Spleen (tissue), 7 donors: ENCODE measurements at regions not wholly inside any gene's neighbourhood (a gene's known extent, or its start where the extent isn't known, plus 50 kb on each side); places are given as distances from the start of the nearest gene placed in this dataset.

Source experiments
- POLR2A ChIP-seq, 3 donors: fragments of 450-650 bp; IDR thresholded peaks; one replicate each; pipeline ENCODE4 v1.5.1; 2017; ENCODE audit warnings: antibody characterized with exemption in 3 of 3, mild to moderate bottlenecking in 1 of 3
- TF ChIP-seq, protein P1 (sequence below), 11 experiments: fragments of 200-600 bp in 7 of 11; fragments of 450-650 bp in 4 of 11; sonication (generic) in 4 of 11; IDR thresholded peaks in 8 of 11; conservative IDR thresholded peaks in 3 of 11; 1 replicate in 7 of 11; 2 replicates in 4 of 11; pipeline versions ENCODE4 v1.4.0 to v1.8.0; 2016 to 2021; ENCODE audit warnings: antibody characterized with exemption in 11 of 11, inconsistent platforms in 4 of 11, mild to moderate bottlenecking in 1 of 11
- donor health status: DM: no; HTN: no; CAD: no; lungs with moderate emphysema.
- donor health status: DM: no; HTN: no; CAD: no.
- donor health status: DM: no; HTN: no; CAD: no.

DNA sequence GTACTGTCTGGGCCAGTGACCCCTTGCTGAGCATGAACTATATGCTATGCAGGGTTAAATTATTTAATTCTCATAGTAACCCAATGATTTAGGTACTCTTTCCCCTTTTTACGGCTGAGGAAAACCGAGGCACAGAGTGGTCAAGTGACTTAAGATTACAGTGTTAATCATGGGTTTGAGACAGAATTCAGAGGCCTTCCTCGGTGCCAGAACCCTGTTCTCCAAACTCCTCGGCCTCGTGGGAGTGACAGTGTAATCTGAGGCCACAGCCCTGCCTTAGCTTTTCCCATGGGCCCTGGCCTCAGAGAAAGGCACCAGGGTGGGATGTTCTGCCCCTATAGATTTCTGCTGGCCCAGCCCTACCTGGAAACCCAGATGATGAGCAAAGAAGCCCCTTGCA is 86.4 kb upstream of the ZNF648 start:
- TF ChIP-seq POLR2A (IDR thresholded peaks at IDR 0.05), result no peak
- TF ChIP-seq, protein P1, sequence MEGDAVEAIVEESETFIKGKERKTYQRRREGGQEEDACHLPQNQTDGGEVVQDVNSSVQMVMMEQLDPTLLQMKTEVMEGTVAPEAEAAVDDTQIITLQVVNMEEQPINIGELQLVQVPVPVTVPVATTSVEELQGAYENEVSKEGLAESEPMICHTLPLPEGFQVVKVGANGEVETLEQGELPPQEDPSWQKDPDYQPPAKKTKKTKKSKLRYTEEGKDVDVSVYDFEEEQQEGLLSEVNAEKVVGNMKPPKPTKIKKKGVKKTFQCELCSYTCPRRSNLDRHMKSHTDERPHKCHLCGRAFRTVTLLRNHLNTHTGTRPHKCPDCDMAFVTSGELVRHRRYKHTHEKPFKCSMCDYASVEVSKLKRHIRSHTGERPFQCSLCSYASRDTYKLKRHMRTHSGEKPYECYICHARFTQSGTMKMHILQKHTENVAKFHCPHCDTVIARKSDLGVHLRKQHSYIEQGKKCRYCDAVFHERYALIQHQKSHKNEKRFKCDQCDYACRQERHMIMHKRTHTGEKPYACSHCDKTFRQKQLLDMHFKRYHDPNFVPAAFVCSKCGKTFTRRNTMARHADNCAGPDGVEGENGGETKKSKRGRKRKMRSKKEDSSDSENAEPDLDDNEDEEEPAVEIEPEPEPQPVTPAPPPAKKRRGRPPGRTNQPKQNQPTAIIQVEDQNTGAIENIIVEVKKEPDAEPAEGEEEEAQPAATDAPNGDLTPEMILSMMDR (IDR thresholded peaks at IDR 0.05 in 8 of 11, conservative IDR thresholded peaks at IDR 0.05 in 3 of 11), result no peak
